GM18907 (cell line): ENCODE measurements at regions not wholly inside any gene's neighbourhood (a gene's known extent, or its start where the extent isn't known, plus 50 kb on each side); places are given as distances from the start of the nearest gene placed in this dataset.
"Not testable (repeated sequence)": the region's sequence is repeated elsewhere in the genome, so short reads cannot be mapped to it uniquely, and the experiment has no call there.

Experiments used
- ATAC-seq: cut with Tn5 transposase; IDR thresholded peaks from one replicate; pipeline ENCODE4 v1.9.1; 2021; ENCODE audit warnings: mild to moderate bottlenecking, moderate library complexity; ENCODE audit not compliant: unreplicated experiment

DNA sequence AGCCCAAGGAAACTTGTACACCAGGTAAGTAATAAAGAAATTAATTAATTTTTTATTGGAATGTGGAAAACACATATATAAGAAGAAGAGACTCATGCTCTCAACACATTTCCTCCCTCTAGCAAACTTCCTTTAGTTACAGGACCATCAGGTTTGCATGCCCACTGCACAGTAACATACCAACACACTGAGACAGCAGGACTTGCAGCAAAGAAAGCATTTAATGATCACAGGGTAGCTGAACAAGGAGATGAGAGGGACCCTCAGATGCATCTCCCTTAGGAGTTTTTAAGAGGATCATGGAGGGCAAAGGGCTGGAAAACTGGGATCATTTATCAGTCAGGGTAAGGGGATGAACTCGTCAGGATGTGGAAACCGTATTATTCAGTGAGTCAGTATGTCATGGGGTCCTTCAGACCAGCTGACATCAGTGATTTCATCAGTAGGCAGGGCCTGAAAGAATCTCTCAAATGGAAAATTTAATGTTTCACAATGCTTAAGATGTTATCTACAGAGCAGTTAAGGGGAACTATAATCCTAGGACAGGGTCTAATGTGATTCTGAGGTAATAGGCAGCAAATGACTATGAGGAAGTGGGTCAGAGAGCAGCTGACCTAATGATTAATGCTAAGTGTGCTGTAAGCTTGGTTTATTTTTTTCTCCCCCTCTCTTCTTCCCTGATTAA, 193.8 kb upstream of the RND3 start:
- ATAC-seq = no peak

- ATAC-seq = no peak
These were observed 192.1 kb upstream of the RND3 start for GRCh38 chr2:150679456-150680120.

DNA sequence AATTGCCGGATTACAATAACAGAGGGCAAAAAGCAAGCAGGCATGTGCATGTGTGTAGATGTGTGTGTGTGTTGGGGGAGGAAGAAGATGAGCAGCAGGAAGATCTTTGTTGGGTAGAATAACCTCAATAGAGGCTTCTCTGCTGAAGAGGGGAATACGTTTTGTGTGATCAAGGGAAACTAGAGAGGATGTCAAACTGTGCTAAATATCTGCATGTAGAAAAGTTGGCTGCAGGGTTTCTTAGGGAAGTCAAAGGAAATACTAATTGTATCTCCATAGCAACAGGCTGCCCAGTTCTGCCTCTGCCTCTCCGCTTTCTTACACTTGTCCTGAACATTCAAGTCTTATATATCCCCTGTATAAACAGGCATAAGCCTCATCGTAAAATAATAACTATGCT, 190.1 kb upstream of the RND3 start:
- no peak for ATAC-seq

DNA sequence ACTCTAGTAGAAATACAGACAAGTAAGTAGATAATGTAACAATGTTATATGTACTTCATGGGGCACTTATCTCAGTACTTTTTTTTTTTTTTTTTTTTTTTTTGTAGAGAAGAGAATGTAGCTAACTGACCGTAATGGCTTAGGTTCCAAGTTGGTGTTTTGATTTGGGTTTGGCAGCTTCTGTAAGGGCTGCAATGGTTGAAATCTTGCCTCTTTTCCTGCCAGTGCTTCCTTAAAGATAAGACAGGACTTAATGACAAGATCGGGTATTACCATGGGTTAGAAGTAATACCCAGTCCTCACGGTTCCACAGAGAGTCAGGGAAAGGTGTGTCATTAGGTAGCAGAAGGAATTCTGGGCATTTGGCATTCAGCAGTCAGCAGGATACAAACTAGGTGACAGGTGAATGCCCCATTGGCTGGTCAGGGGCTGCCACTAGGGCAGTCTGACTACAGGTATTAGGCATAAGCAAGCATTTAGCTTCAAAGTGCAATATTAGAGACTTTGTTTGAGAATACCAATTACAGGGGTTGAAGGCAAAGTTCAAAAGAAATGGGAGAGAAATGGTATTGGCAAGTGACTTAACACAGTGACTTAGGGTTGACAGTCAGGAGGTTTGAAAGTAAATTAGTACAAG, 189.4 kb upstream of the RND3 start:
- ATAC-seq = no peak

DNA sequence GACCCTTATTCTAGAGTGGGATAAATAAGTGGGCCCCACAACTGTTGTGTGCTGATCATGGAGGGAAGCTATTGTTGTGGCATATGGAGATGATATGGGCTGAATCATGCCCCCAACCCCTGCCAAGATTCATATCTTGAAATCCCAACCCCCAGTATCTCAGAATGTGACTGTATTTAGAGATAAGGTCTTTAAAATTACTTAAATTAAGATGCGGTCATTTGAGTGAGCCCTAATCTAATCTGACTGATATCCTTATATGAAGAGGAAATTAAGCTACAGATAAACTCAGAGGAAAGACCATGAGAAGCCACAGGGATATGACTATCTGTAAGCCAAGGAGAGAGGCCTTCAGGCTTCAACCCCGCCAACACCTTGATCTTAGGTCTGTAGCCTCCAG, 188.3 kb upstream of the RND3 start:
- ATAC-seq = no peak

DNA sequence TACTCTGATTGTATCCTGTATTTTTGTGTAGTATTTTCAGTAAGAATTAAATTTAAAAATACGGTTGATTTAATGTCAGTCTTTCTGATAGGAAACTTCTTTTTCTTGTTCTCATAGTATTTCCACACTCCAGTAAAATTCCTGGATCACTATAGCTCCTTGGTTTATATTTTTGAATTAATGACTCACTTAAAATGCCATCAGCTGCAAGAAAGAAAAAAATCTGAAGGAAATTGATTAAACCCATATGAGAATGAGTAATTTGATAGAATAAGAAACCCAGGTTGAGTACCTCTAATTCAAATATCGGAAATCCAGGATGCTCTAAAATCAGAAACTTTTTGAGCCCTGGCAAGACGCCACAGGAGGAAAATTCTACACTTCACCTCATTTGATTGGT, 186.8 kb upstream of the RND3 start:
- ATAC-seq = no peak

GRCh38 chr2:150672311-150672710, 184.8 kb upstream of the RND3 start:
- ATAC-seq = no peak

DNA sequence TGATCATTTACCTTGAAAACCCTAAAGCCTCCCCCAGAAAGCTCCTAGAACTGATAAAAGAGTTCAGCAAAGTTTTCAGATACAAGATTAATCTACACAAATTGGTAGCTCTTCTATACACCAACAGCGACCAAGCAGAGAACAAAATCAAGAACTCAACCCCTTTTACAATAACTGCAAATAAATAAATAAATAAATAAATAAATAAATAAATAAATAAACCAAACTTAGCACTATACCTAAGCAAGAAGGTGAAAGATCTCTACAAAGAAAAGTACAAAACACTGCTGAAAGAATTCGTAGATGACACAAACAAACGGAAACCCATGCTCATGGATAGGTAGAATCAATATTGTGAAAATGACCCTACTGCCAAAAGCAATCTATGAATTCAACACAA, 182.0 kb upstream of the RND3 start:
- ATAC-seq = no peak

- ATAC-seq = not testable (repeated sequence)
These were observed 179.6 kb upstream of the RND3 start for GRCh38 chr2:150667039-150667438.

DNA sequence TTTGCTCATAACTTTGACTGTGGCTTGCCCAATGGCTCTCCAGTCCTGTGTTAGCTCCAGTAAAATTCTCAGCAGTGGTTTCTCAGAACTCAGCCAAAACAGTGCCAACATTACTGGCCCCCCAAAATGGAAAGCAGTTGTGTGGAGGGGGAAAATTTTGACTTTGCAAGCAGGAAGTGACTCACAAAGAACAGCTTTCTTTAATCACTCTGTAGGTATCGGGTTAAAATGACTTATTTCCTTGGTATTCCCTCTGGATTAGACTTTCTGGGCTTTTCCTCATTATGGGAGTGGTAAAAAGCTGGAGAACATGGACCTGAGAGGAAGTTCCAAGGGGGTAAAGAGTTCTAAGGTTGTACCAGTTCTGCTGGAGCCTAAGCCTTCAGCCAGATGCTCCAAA, 175.7 kb upstream of the RND3 start:
- ATAC-seq = no peak

- ATAC-seq = no peak
These were observed 168.5 kb upstream of the RND3 start for GRCh38 chr2:150656002-150656401.

DNA sequence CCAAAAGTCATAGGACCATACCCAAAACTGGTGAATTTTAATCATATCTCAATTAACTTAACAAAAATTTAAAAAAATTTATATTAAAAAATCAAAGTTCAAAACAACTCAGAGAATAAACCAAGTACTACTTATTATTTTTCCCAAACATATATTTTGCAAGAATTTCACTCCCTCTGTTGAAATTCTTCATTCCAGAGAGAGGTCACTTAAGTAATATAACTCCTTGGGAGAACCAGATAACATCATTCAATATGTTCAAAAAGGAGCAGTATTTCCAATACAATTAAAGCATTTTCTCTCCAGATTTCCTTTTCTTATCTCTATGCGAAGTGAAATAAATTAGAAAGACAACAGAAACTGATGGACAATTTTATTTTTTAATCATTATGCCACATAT, 165.9 kb upstream of the RND3 start:
- ATAC-seq = no peak

GRCh38 chr2:150647943-150648342, 160.5 kb upstream of the RND3 start:
- ATAC-seq = no peak

DNA sequence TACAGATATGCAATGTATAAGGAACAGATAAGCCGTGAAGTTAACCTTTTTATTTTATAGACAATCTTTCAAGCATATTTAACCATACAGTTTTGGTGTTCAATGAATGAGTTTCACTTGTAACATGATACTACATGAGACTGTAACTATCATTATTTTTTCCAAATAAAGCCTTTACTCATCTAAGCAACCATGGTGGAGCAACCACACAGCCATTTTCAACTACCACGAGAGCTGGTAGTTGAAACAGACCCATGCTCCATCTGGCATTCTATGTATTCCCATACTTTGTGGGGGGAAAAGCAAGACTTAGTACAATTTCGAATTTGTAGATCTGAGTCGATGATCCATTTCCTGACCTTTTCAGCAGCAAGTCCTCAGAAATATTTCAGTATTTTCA, 159.3 kb upstream of the RND3 start:
- ATAC-seq = no peak

- ATAC-seq = no peak
These were observed 157.0 kb upstream of the RND3 start for GRCh38 chr2:150644298-150645067.

DNA sequence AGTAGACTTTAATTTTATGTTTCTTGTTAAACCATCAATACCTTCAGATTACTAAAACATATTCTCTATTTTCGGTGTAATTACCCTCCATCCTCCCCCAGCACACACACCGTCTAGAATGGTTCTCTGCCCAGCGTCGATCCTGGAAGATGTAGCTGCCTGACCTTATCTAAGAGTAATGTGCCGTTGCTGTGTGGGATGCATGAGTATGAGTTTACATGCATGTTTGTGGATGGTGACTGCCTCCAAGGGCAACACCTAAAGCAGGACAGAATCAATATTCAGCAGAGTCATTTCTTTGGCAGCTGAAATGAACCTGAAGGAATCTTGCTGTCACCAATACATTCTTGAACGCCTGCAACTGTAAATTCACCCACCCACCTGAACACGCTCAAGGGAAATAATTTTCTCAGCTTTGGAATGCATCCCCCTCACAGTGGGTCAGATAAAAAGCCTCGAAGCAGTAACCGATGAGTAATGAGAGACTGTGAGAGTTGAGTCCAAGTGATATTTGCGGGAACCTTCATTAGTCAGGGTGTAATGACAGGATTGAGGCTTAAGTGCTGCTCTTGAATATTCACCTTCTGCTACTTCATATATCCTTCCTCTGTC, 155.8 kb upstream of the RND3 start:
- no peak for ATAC-seq

DNA sequence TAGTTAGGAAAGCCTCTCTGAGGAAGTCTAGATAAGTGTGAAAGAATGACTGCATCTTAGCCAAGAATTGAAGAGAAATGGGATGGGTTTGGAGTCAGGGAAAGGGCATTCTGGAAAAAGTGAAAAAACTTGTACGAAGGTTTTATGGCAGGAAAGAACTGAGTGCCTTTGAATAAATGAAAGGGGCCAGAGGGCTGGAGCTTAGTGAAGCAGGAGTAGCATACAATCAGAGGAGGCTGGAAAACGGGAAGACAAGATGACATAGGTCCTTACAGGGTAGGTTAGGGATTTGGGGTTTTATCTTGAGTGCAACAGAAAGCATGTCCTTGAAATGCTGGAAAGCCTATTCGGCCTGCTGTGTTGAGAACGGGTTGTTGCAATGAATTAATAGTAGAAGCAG, 152.6 kb upstream of the RND3 start:
- ATAC-seq = no peak

GRCh38 chr2:150639383-150639782, 151.9 kb upstream of the RND3 start:
- no peak for ATAC-seq

GRCh38 chr2:150631236-150631821, 143.9 kb upstream of the RND3 start:
- ATAC-seq = no peak

- ATAC-seq = no peak
These were observed 143.2 kb upstream of the RND3 start for GRCh38 chr2:150630587-150631235.
